Tibial artery (tissue), 4 donors: ENCODE measurements at regions not wholly inside any gene's neighbourhood (a gene's known extent, or its start where the extent isn't known, plus 50 kb on each side); places are given as distances from the start of the nearest gene placed in this dataset.

ENCODE experiments used
- DNase-seq, 2 donors: peaks; one replicate each; pipeline ENCODE4 v3.0.0-alpha.2; 2019
- H3K27ac ChIP-seq, 2 donors: fragments of 200-600 bp; sonication (generic) in 1 of 2; 1 replicate in 1 of 2; 2 replicates in 1 of 2; pipeline ENCODE4 v1.5.1; 2018 to 2019; ENCODE audit warnings: mild to moderate bottlenecking in 1 of 2
- H3K27me3 ChIP-seq, 2 donors: fragments of 200-600 bp; sonication (generic) in 1 of 2; one replicate each; pipeline versions ENCODE4 v1.5.1 to v1.6.0; 2016 to 2019
- H3K36me3 ChIP-seq, 3 donors: fragments of 200-600 bp; sonication (generic) in 2 of 3; one replicate each; pipeline ENCODE4 v1.5.1; 2016 to 2019; ENCODE audit warnings: mild to moderate bottlenecking in 2 of 3
- H3K4me1 ChIP-seq, 4 donors: fragments of 200-600 bp; sonication (generic) in 2 of 4; 1 replicate in 3 of 4; 2 replicates in 1 of 4; pipeline ENCODE4 v1.5.1; 2016 to 2019
- H3K4me3 ChIP-seq, 2 donors: fragments of 200-600 bp; sonication (generic) in 1 of 2; 1 replicate in 1 of 2; 2 replicates in 1 of 2; pipeline ENCODE4 v1.5.1; 2018 to 2019; ENCODE audit warnings: mild to moderate bottlenecking in 2 of 2
- H3K9me3 ChIP-seq, 3 donors: fragments of 200-600 bp; sonication (generic) in 1 of 3; one replicate each; pipeline ENCODE4 v1.5.1; 2016 to 2019
- CTCF ChIP-seq, 2 experiments: fragments of 200-600 bp in 1 of 2; fragments of 450-650 bp in 1 of 2; IDR thresholded peaks; one replicate each; pipeline ENCODE4 v1.5.1; 2017 to 2019; ENCODE audit warnings: antibody characterized with exemption in 2 of 2, mild to moderate bottlenecking in 1 of 2, moderate library complexity in 1 of 2
- intact Hi-C: fragments of 100-400 bp; cut with DNase I; formaldehyde crosslinking; loops from one replicate; pipeline ENCODE4 v1.15.0; 2023; ENCODE audit warnings: low total_unique reads

DNA sequence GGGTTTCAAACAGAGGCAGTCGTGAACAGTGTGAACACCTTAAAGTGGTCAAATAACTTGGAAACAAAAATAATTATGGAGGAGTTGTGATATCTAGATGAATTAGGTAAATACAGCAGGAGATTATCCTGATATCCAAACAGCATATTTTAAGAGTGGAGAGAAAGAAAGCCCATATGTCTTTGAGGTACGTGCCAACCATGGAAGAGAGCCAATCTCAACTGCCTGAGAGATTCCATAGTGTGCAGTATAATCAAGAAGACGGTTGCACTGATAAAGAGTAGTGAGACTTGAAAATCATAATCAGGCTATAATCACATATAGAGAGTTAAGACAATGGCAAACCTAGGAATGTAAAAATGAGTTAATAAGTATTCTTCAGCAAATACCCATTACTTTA lies 472.8 kb upstream of the SLITRK5 start:
- no peaks in the 10 kb centered on the region for H3K4me1 ChIP-seq
- H3K27me3 ChIP-seq: no peaks in the 10 kb centered on the region
- H3K4me3 ChIP-seq: no peak overlapping the region
- no peak for TF ChIP-seq CTCF (IDR thresholded peaks at IDR 0.05)
- no peak for DNase-seq
- intact Hi-C loops: no loop called here
- H3K36me3 ChIP-seq: no peaks in the 10 kb centered on the region
- H3K27ac ChIP-seq: no peak overlapping the region
- no peaks in the 10 kb centered on the region for H3K9me3 ChIP-seq

GRCh38 chr13:87206708-87207107 lies 464.5 kb upstream of the SLITRK5 start:
- no peak for TF ChIP-seq CTCF (IDR thresholded peaks at IDR 0.05)
- H3K27ac ChIP-seq: no peak overlapping the region
- H3K4me3 ChIP-seq: no peak overlapping the region
- intact Hi-C loops: no loop called here
- H3K27me3 ChIP-seq: no peaks in the 10 kb centered on the region
- H3K9me3 ChIP-seq: no peaks in the 10 kb centered on the region
- no peaks in the 10 kb centered on the region for H3K36me3 ChIP-seq
- no peak for DNase-seq
- no peaks in the 10 kb centered on the region for H3K4me1 ChIP-seq

- no peak for TF ChIP-seq CTCF (IDR thresholded peaks at IDR 0.05)
- DNase-seq: no peak
- H3K4me1 ChIP-seq: no peaks in the 10 kb centered on the region
- no peaks in the 10 kb centered on the region for H3K9me3 ChIP-seq
- H3K4me3 ChIP-seq: no peak overlapping the region
- intact Hi-C loops: no loop called here
- H3K36me3 ChIP-seq: no peaks in the 10 kb centered on the region
- H3K27me3 ChIP-seq: no peaks in the 10 kb centered on the region
- H3K27ac ChIP-seq: no peak overlapping the region
These were observed 463.7 kb upstream of the SLITRK5 start for GRCh38 chr13:87207280-87208003.

DNA sequence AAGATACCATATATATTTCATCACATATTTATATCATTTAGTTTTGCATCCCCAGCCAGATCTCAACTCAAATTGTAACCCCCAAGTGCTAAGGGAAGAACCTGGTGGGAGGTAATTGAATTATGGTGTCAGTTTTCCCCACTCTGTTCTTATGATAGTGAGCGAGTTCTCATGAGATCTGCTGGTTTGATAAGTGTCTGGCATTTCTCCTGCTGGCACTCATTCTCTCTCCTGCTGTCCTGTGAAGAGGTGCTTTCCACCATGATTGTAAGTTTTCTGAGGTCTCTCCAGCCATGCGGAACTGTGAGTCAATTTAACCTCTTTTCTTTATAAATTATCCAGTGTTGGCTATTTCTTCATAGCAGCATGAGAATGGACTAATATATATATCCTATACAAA lies 462.5 kb upstream of the SLITRK5 start:
- no peak overlapping the region for H3K27ac ChIP-seq
- H3K9me3 ChIP-seq: no peaks in the 10 kb centered on the region
- H3K4me1 ChIP-seq: no peaks in the 10 kb centered on the region
- TF ChIP-seq CTCF (IDR thresholded peaks at IDR 0.05): no peak
- intact Hi-C loops: no loop called here
- H3K27me3 ChIP-seq: no peaks in the 10 kb centered on the region
- no peak for DNase-seq
- H3K36me3 ChIP-seq: no peaks in the 10 kb centered on the region
- H3K4me3 ChIP-seq: no peak overlapping the region

DNA sequence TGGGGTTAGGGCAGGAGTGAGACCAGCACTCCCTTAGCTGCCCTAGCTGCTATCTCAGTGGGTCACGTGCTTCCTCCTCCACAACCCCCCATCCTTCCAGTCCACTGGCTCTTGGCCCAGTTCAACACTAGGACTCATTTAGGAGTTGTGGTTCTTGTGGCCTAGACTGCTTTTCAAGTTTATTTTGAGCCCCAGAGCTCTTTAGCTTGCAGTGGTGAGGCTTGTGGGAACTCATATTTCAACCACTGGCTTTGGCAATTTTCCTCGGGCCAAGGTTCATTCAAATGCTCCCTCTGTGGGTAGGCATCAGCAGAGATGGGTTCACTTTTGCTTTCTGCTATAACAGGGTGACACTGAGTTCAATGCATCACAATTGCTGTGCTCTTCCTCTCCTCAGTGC lies 436.2 kb upstream of the SLITRK5 start:
- intact Hi-C loops: no loop called here
- Histone ChIP-seq H3K27ac (no peak overlapping the region), H3K4me1 (no peaks in the 10 kb centered on the region), H3K27me3 (no peaks in the 10 kb centered on the region), H3K9me3 (no peaks in the 10 kb centered on the region), H3K36me3 (no peaks in the 10 kb centered on the region), H3K4me3 (no peak overlapping the region)
- no peak for TF ChIP-seq CTCF (IDR thresholded peaks at IDR 0.05)
- no peak for DNase-seq

DNA sequence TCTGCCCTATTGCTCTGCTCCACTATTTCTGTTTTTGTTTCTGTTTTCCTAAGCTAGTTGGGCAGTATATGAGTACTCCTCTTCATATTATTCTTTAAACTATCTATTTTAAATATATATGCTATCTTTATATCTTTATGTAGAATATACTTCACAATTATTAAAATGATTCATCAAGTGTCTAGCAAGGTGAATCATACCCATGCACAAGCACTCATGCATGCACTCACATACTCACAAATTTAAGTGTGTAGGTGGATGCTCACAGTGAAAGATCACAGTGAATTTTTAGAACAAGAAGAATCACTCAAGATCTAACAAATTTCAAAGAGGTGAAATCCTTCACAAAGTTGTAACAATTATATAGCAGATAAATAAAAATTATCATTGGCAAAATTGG lies 435.6 kb upstream of the SLITRK5 start:
- no peak for TF ChIP-seq CTCF (IDR thresholded peaks at IDR 0.05)
- no peak overlapping the region for H3K27ac ChIP-seq
- H3K9me3 ChIP-seq: no peaks in the 10 kb centered on the region
- intact Hi-C loops: no loop called here
- H3K4me1 ChIP-seq: no peaks in the 10 kb centered on the region
- DNase-seq: no peak
- no peak overlapping the region for H3K4me3 ChIP-seq
- H3K36me3 ChIP-seq: no peaks in the 10 kb centered on the region
- no peaks in the 10 kb centered on the region for H3K27me3 ChIP-seq
